Natural killer cell (primary cell): ENCODE measurements at regions not wholly inside any gene's neighbourhood (a gene's known extent, or its start where the extent isn't known, plus 50 kb on each side); places are given as distances from the start of the nearest gene placed in this dataset.

Source experiments
- ATAC-seq, 3 donors: fragments of 150-1000 bp in 2 of 3; fragments of 200-7000 bp in 1 of 3; cut with Tn5 transposase; 1 replicate in 1 of 3; 2 replicates in 2 of 3; pipeline ENCODE4 v1.10.0; 2021; ENCODE audit warnings: mild to moderate bottlenecking in 2 of 3, moderate library complexity in 2 of 3
- DNase-seq, 2 donors: peaks; one replicate each; pipeline versions ENCODE4 v3.0.0 to v3.0.0-alpha.2; 2013 to 2021; ENCODE audit warnings: mixed read lengths in 1 of 2
- H3K27ac ChIP-seq: one replicate; pipeline ENCODE4 v1.5.1; 2013; ENCODE audit warnings: mild to moderate bottlenecking, low read length
- H3K27me3 ChIP-seq: one replicate; pipeline ENCODE4 v1.6.1; 2013; ENCODE audit warnings: low read length; ENCODE audit not compliant: control insufficient read depth, insufficient read depth
- H3K36me3 ChIP-seq: one replicate; pipeline ENCODE4 v1.6.1; 2013; ENCODE audit warnings: low read length; ENCODE audit not compliant: control insufficient read depth, insufficient read depth
- H3K4me1 ChIP-seq: one replicate; pipeline ENCODE4 v1.6.1; 2013; ENCODE audit warnings: low read length; ENCODE audit not compliant: control insufficient read depth, insufficient read depth
- H3K4me3 ChIP-seq: one replicate; pipeline ENCODE4 v1.5.1; 2013; ENCODE audit warnings: low read length
- H3K9me3 ChIP-seq: one replicate; pipeline ENCODE4 v1.6.1; 2013; ENCODE audit warnings: low read length; ENCODE audit not compliant: control insufficient read depth, insufficient read depth
- H3K27ac Mint-ChIP-seq, 2 donors: one replicate each; pipeline ENCODE4 v1.8.0; 2022; ENCODE audit warnings: mild to moderate bottlenecking in 2 of 2, mixed read lengths in 2 of 2, moderate library complexity in 1 of 2
- H3K27me3 Mint-ChIP-seq, 2 donors: one replicate each; pipeline ENCODE4 v1.8.0; 2022; ENCODE audit warnings: low read depth in 2 of 2, mixed read lengths in 2 of 2
- H3K36me3 Mint-ChIP-seq: one replicate; pipeline ENCODE4 v1.8.0; 2022; ENCODE audit warnings: mixed read lengths
- H3K4me1 Mint-ChIP-seq, 2 donors: one replicate each; pipeline ENCODE4 v1.8.0; 2022; ENCODE audit warnings: mixed read lengths in 2 of 2
- H3K4me3 Mint-ChIP-seq: one replicate; pipeline ENCODE4 v1.8.0; 2022; ENCODE audit warnings: mild to moderate bottlenecking, moderate library complexity, mixed read lengths
- H3K9me3 Mint-ChIP-seq, 2 donors: one replicate each; pipeline ENCODE4 v1.8.0; 2022; ENCODE audit warnings: mixed read lengths in 2 of 2
- CTCF ChIP-seq: fragments of 200-600 bp; IDR thresholded peaks from one replicate; pipeline ENCODE4 v1.8.0; 2022; ENCODE audit warnings: antibody characterized with exemption
- WGBS: methylation state at CpG from one replicate; pipeline ENCODE4 v1.1.7; 2013; ENCODE audit warnings: missing lambda C conversion rate; ENCODE audit not compliant: insufficient coverage; 5-methylcytosine and 5-hydroxymethylcytosine counted together
- intact Hi-C: fragments of 100-400 bp; cut with micrococcal nuclease; formaldehyde crosslinking; loops from one replicate; pipeline ENCODE4 v1.14.2; 2022

DNA sequence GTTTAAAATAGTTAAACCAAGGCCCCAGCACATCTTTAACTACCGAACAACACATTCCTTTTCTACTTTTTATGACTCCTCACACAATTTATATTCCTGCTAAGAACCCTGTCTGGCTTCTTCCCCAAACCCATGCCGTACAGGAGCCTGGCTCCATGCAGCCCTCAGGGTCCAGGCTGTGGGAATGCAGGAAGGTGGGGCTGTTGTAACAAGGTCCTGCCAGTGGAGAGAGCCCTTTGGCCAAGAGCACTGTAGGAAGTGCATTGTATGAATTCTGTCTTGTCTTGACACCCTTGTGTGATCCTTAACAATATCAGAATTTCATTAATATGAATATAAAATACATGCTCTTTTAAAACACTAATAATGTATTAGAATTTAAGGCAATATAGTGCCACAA lies 563.8 kb downstream of the TBL1XR1 start:
- intact Hi-C loops: no loop called here
- DNase-seq: no peak
- no peaks in the 10 kb centered on the region for H3K36me3 Mint-ChIP-seq
- no peak for TF ChIP-seq CTCF
- 82% methylated on average over 2 of the region's 2 CpGs for WGBS
- H3K27ac Mint-ChIP-seq: no peak overlapping the region
- Histone ChIP-seq H3K27ac (no peak overlapping the region), H3K36me3 (no peaks in the 10 kb centered on the region), H3K4me1 (no peaks in the 10 kb centered on the region), H3K27me3 (no peaks in the 10 kb centered on the region), H3K4me3 (no peak overlapping the region), H3K9me3 (no peaks in the 10 kb centered on the region)
- no peaks in the 10 kb centered on the region for H3K27me3 Mint-ChIP-seq
- no peak overlapping the region for H3K4me3 Mint-ChIP-seq
- H3K9me3 Mint-ChIP-seq: peaks cover 3 to 9% of the 10 kb centered on the region in 2 donors
- H3K4me1 Mint-ChIP-seq: no peaks in the 10 kb centered on the region
- ATAC-seq: no peak

DNA sequence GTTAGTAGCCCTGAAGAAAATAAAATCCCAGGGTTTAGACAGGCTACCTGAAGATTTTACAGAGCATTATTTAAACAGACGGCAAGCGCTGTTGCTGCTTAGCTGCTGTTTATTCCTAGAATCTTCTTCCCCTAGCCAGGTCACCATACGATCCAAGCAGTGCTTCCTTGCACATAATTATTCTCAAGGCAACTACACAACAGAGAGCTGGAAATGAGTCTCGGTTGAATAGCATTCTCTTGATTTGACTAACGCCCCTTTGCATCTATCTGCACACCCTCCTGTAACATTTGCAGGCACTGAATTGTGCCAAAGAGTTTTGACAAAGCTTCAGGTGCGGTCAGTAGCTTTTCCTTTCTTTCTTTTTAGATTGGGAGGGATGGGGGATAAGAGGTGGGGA lies 564.4 kb downstream of the TBL1XR1 start:
- WGBS: 85% methylated on average over 6 of the region's 6 CpGs
- H3K27me3 Mint-ChIP-seq: no peaks in the 10 kb centered on the region
- H3K27me3 ChIP-seq: no peaks in the 10 kb centered on the region
- H3K9me3 ChIP-seq: no peaks in the 10 kb centered on the region
- no peaks in the 10 kb centered on the region for H3K36me3 ChIP-seq
- H3K4me1 ChIP-seq: no peaks in the 10 kb centered on the region
- H3K9me3 Mint-ChIP-seq: peaks cover 4 to 9% of the 10 kb centered on the region in 2 donors
- intact Hi-C loops: no loop called here
- TF ChIP-seq CTCF: no peak
- H3K36me3 Mint-ChIP-seq: no peaks in the 10 kb centered on the region
- no peak overlapping the region for H3K4me3 ChIP-seq
- no peak overlapping the region for H3K27ac ChIP-seq
- ATAC-seq: no peak
- H3K4me3 Mint-ChIP-seq: no peak overlapping the region
- no peak for DNase-seq
- H3K27ac Mint-ChIP-seq: no peak overlapping the region
- no peaks in the 10 kb centered on the region for H3K4me1 Mint-ChIP-seq

GRCh38 chr3:176631165-176631564 lies 566.1 kb downstream of the TBL1XR1 start:
- H3K27ac Mint-ChIP-seq: no peak overlapping the region
- 100% methylated on average over 1 of the region's 1 CpG for WGBS
- TF ChIP-seq CTCF: no peak
- no peak overlapping the region for H3K27ac ChIP-seq
- ATAC-seq (no peak), DNase-seq (no peak)
- H3K4me3 Mint-ChIP-seq: no peak overlapping the region
- intact Hi-C loops: no loop called here
- no peaks in the 10 kb centered on the region for H3K36me3 ChIP-seq
- no peaks in the 10 kb centered on the region for H3K27me3 Mint-ChIP-seq
- no peaks in the 10 kb centered on the region for H3K27me3 ChIP-seq
- H3K4me1 Mint-ChIP-seq: no peaks in the 10 kb centered on the region
- peaks cover 5 to 9% of the 10 kb centered on the region in 2 donors for H3K9me3 Mint-ChIP-seq
- no peaks in the 10 kb centered on the region for H3K36me3 Mint-ChIP-seq
- H3K9me3 ChIP-seq: no peaks in the 10 kb centered on the region
- no peaks in the 10 kb centered on the region for H3K4me1 ChIP-seq
- H3K4me3 ChIP-seq: no peak overlapping the region

DNA sequence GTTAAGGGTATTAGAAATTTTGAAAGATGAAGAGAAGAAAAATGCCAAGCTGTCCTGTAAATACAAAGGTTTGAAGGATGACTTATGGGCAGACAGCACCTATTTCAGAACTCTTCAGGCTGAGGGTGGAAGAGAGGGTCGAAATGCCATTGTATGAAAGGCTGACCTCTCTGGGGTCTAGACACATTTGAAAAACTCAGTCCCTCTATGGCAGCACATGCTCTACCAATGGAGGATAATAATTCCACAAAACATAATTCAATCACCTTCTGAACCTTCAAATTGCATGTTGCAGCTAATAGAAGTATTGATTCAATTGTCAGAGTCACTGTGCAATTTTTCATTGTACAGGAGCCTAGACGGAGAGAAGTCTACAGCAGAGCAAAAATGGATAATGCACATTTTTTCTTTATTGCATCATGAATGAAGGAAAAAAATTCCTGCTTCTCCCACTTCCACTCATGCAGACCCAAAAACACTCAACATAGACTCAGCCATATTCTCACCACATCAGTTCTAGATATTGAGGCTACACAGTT lies 569.1 kb downstream of the TBL1XR1 start:
- Histone ChIP-seq H3K9me3 (no peaks in the 10 kb centered on the region), H3K27ac (no peak overlapping the region), H3K4me1 (no peaks in the 10 kb centered on the region), H3K36me3 (no peaks in the 10 kb centered on the region), H3K4me3 (no peak overlapping the region), H3K27me3 (no peaks in the 10 kb centered on the region)
- H3K27me3 Mint-ChIP-seq: no peaks in the 10 kb centered on the region
- no peaks in the 10 kb centered on the region for H3K4me1 Mint-ChIP-seq
- H3K36me3 Mint-ChIP-seq: no peaks in the 10 kb centered on the region
- ATAC-seq (no peak), DNase-seq (no peak)
- TF ChIP-seq CTCF: no peak
- intact Hi-C loops: no loop called here
- no peak overlapping the region for H3K27ac Mint-ChIP-seq
- peaks cover 7 to 12% of the 10 kb centered on the region in 2 donors for H3K9me3 Mint-ChIP-seq
- no peak overlapping the region for H3K4me3 Mint-ChIP-seq
- 61% methylated on average over 2 of the region's 2 CpGs for WGBS
